AG10803 (cell line): ENCODE measurements at regions not wholly inside any gene's neighbourhood (a gene's known extent, or its start where the extent isn't known, plus 50 kb on each side); places are given as distances from the start of the nearest gene placed in this dataset.

Source experiments
- DNase-seq: peaks from one replicate; pipeline ENCODE4 v3.0.0; 2010; ENCODE audit warnings: low read depth
- H3K4me3 ChIP-seq: 2 replicates; pipeline ENCODE4 v1.5.1; 2011; ENCODE audit warnings: mild to moderate bottlenecking, low read length, control low read depth
- TF ChIP-seq, protein P1 (sequence below): conservative IDR thresholded peaks from 2 replicates; pipeline ENCODE4 v1.5.1; 2011; ENCODE audit warnings: mild to moderate bottlenecking, low read length, control low read depth, inconsistent platforms

DNA sequence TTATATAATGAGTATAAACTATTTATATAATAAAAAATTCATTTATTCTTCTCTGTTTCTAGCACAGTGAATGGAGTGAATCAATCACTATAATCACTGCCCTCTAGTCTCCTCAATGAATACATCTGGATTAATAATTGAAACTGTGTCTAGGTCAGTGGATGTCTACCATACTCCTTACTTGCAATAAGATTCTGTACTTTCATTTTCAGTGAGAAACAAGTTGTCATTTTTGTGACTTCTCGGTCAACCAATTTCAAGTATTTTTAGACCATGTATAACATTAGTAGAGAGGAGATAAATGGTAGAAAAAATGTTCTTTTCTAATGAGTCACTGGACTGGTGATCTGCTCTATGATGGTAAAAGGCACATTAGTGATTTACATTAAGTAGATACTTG, 799.6 kb upstream of the CHAC2 start:
- DNase-seq, result no peak
- no peak overlapping the region for H3K4me3 ChIP-seq
- TF ChIP-seq, protein P1, sequence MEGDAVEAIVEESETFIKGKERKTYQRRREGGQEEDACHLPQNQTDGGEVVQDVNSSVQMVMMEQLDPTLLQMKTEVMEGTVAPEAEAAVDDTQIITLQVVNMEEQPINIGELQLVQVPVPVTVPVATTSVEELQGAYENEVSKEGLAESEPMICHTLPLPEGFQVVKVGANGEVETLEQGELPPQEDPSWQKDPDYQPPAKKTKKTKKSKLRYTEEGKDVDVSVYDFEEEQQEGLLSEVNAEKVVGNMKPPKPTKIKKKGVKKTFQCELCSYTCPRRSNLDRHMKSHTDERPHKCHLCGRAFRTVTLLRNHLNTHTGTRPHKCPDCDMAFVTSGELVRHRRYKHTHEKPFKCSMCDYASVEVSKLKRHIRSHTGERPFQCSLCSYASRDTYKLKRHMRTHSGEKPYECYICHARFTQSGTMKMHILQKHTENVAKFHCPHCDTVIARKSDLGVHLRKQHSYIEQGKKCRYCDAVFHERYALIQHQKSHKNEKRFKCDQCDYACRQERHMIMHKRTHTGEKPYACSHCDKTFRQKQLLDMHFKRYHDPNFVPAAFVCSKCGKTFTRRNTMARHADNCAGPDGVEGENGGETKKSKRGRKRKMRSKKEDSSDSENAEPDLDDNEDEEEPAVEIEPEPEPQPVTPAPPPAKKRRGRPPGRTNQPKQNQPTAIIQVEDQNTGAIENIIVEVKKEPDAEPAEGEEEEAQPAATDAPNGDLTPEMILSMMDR, result no peak

DNA sequence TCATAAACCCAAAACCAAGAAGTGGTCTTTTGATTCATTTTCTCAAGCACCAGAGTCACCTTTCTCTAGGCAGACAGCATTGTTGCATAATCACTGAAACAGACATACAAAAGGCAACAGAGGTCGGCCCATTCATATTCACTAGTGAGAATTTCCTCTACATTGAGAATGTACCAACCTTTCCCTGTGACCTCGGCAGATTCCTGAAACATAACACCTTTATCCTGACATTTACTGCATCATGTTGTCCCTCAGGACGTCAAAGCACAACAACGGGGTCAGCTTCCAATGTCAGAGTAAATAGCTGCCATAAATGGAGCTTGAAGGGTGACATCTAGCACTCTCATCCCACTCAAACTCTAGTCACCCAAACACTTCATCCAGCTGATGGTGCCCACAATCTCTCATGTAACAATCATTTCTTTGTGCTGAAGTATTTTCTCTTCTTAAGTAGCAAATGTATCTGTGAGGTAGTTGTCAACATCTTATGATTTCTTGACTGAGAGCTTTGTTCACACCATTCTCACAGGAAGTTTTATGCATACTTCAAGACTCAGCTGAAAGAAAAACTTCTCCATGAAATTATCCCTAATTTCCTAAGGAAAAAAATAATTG, 802.6 kb upstream of the CHAC2 start:
- DNase-seq, result no peak
- H3K4me3 ChIP-seq, result no peak overlapping the region
- TF ChIP-seq, protein P1, result no peak

DNA sequence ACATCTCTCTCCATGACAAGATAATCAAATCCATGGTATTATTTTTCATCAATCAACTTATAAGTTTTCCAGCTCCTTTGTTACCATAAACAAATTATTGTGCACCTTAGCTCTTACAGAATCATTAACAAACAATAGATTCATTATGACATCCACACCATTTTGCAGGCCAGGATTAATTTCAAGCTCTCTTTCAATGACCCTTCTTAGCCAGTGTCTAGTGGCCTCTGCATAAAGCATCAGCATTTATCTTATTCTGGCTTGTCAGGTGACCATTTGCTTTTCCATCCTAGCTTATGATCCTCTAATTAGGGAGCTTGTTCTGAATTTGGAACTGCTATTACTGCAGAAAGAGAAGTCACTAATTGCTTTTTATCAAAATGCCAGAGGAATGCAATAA, 806.2 kb upstream of the CHAC2 start:
- no peak for DNase-seq
- TF ChIP-seq, protein P1, result no peak
- no peak overlapping the region for H3K4me3 ChIP-seq

DNA sequence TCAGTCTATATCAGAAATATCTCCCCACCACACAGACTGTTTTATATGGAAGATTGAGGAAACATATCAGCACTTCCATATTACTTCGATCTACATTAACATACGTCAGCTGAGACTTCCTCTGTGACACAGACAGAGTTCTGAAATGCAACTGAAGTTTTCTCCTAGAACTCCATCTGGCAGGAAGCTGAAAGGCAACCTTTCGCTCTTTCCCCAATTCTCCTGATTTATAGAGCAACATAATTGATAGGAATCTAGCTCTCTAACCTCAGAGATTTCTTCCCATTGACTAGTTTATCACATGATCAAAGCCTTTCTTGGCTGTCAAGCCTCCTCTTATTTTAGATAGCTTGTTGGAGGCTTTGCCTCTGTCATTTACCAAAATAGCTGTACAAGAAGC, 806.7 kb upstream of the CHAC2 start:
- TF ChIP-seq, protein P1, result no peak

GRCh38 chr2:52959801-52960200, 807.8 kb upstream of the CHAC2 start:
- H3K4me3 ChIP-seq, result no peak overlapping the region
- TF ChIP-seq, protein P1, result no peak

More for the DNA sequence above, 806.7 kb upstream of the CHAC2 start:
- H3K4me3 ChIP-seq, result no peak overlapping the region
- DNase-seq, result no peak

GRCh38 chr2:52956766-52957165, 810.8 kb upstream of the CHAC2 start:
- no peak for DNase-seq
- no peak overlapping the region for H3K4me3 ChIP-seq
- TF ChIP-seq, protein P1, result no peak

More at GRCh38 chr2:52959801-52960200, 807.8 kb upstream of the CHAC2 start:
- no peak for DNase-seq

DNA sequence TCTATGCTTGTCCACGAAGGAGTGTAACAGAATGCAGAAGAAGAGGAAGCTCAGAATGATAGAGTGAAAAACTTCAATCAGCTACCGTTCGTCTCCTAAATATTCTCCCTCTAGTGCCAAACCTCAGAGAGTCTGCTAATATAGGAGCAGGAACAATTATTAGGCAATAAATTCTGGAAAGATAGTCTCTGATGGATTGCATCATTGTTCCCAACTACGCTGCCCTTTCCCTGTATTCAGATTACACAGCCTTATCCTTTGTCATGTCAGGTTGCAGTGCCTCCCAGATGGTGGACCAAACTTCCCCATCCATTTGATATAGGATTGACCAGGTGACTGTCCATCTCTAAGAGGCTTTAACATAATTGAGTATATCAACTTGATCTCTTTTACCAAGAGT, 811.5 kb upstream of the CHAC2 start:
- DNase-seq, result no peak
- TF ChIP-seq, protein P1, result no peak
- H3K4me3 ChIP-seq, result no peak overlapping the region
